ENCODE measurements at regions not wholly inside any gene's neighbourhood (a gene's known extent, or its start where the extent isn't known, plus 50 kb on each side); places are given as distances from the start of the nearest gene placed in this dataset.

DNA sequence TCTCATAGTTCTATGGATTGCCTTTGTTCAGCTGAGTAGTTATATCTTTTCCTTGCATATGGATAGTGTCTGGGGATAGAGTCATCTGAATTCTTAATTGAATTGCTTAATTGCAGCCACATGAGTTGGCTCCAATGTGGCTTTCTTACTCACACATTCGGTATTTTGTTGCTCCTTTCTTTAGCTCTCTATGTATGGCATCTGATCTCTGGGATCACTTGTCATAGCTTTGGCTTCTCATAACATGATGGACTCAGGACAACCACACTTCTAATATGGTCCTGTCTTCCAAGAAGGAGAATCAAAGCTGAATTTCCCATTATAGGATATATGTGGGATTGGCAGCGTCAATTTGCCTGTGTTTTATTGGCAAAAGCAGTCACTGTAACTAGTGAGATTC, 716.2 kb downstream of the NCAM2 start:
- ATAC-seq (no peak), FAIRE-seq (no peak), DNase-seq (ENCODE audit: low read depth in 1 of 2, low spot score in 1 of 2) (no peak)
- H3K4me2 ChIP-seq = no peak overlapping the region
- ChIA-PET POLR2A (no interaction called here), CTCF (no interaction called here)
- TF ChIP-seq POLR2AphosphoS2 (conservative IDR thresholded peaks at IDR 0.05; ENCODE audit: low read length) (no peak), SREBF2 (IDR thresholded peaks at IDR 0.05) (no peak), TP53 (CRISPR knock-in tag; IDR thresholded peaks at IDR 0.05) (no peak), ESRRA (IDR thresholded peaks at IDR 0.05; ENCODE audit: borderline replicate concordance, low read length) (no peak), KDM1A (IDR thresholded peaks at IDR 0.05; ENCODE audit: low read depth) (no peak), RNF2 (IDR thresholded peaks at IDR 0.05; ENCODE audit: borderline replicate concordance, low read depth) (no peak), FOXS1 (CRISPR knock-in tag; IDR thresholded peaks at IDR 0.05) (no peak), MYC (IDR thresholded peaks at IDR 0.05; ENCODE audit: borderline replicate concordance, low read length) (no peak), MAZ (IDR thresholded peaks at IDR 0.05; ENCODE audit: borderline replicate concordance, low read depth, low read length) (no peak), HEYL (CRISPR knock-in tag; IDR thresholded peaks at IDR 0.05) (no peak), ZC3H11A (IDR thresholded peaks at IDR 0.05) (no peak), EHF (CRISPR knock-in tag; IDR thresholded peaks at IDR 0.05) (no peak), RARB (CRISPR knock-in tag; IDR thresholded peaks at IDR 0.05) (no peak), NPAS2 (CRISPR knock-in tag; IDR thresholded peaks at IDR 0.05; ENCODE audit: borderline replicate concordance) (no peak), HOXA7 (CRISPR knock-in tag; IDR thresholded peaks at IDR 0.05) (no peak), EP300 (IDR thresholded peaks at IDR 0.05) (no peak)
- TF ChIP-seq, protein P1, sequence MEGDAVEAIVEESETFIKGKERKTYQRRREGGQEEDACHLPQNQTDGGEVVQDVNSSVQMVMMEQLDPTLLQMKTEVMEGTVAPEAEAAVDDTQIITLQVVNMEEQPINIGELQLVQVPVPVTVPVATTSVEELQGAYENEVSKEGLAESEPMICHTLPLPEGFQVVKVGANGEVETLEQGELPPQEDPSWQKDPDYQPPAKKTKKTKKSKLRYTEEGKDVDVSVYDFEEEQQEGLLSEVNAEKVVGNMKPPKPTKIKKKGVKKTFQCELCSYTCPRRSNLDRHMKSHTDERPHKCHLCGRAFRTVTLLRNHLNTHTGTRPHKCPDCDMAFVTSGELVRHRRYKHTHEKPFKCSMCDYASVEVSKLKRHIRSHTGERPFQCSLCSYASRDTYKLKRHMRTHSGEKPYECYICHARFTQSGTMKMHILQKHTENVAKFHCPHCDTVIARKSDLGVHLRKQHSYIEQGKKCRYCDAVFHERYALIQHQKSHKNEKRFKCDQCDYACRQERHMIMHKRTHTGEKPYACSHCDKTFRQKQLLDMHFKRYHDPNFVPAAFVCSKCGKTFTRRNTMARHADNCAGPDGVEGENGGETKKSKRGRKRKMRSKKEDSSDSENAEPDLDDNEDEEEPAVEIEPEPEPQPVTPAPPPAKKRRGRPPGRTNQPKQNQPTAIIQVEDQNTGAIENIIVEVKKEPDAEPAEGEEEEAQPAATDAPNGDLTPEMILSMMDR (IDR thresholded peaks at IDR 0.05) = no peak
- TF ChIP-seq, protein P2, sequence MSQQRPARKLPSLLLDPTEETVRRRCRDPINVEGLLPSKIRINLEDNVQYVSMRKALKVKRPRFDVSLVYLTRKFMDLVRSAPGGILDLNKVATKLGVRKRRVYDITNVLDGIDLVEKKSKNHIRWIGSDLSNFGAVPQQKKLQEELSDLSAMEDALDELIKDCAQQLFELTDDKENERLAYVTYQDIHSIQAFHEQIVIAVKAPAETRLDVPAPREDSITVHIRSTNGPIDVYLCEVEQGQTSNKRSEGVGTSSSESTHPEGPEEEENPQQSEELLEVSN (IDR thresholded peaks at IDR 0.05; ENCODE audit: borderline replicate concordance, low read depth) = no peak
- TF ChIP-seq, protein P3, sequence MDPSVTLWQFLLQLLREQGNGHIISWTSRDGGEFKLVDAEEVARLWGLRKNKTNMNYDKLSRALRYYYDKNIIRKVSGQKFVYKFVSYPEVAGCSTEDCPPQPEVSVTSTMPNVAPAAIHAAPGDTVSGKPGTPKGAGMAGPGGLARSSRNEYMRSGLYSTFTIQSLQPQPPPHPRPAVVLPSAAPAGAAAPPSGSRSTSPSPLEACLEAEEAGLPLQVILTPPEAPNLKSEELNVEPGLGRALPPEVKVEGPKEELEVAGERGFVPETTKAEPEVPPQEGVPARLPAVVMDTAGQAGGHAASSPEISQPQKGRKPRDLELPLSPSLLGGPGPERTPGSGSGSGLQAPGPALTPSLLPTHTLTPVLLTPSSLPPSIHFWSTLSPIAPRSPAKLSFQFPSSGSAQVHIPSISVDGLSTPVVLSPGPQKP (IDR thresholded peaks at IDR 0.05; ENCODE audit: low read depth, low read length) = no peak
- no peak overlapping the region for H3K4me3 ChIP-seq
- no peaks in the 10 kb centered on the region for H3K9me3 ChIP-seq
- H3K27ac ChIP-seq = no peak overlapping the region
- H3K4me1 ChIP-seq = no peaks in the 10 kb centered on the region
- WGBS (ENCODE audit: missing lambda C conversion rate) = 5% methylated on average over 2 of the region's 2 CpGs

DNA sequence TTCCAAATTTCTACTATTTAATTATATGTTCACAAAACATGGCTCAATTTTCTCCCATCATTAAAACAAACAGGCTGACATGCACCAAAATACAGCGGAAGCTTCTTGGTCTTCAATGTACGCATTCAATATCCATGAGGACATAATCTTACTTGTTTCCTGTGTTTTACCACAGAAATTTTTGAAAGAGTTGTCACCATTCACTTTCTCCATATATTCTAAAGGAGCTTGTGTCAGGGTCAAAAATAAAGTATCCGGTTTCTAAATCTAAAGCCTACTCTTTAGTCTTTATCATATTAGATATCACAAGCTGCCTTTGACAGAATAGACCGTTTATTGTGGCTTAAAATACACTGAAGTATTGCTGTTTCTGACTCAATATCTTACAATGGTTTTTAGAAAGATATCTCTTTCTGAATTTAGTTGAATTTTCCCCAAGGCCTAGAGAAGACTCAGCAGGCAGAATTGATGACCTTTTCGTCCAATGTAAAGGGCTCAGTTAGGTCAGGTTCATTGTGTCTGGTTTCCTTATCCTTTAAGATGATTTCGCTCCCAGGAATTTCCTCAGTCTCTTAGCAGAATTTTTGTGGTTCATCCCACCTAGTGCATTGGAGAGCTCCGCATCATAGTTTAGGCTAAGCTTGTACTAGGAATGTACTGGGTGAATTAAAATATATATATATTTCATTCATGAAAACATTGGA, 717.2 kb downstream of the NCAM2 start:
- TF ChIP-seq HDAC2 (IDR thresholded peaks at IDR 0.05) = no peak
- TF ChIP-seq, protein P1 (IDR thresholded peaks at IDR 0.05) = no peak
- no peak for TF ChIP-seq CHD2 (IDR thresholded peaks at IDR 0.05; ENCODE audit: low read length, partially characterized antibody)
- Histone ChIP-seq H3K4me1 (no peaks in the 10 kb centered on the region), H3K4me2 (no peak overlapping the region), H3K9me3 (no peaks in the 10 kb centered on the region), H3K4me3 (no peak overlapping the region), H3K27ac (no peak overlapping the region)
- no peak for ATAC-seq
- ChIA-PET CTCF (no interaction called here), POLR2A (no interaction called here)
- FAIRE-seq = no peak
- 22% methylated on average over 7 of the region's 7 CpGs for WGBS (ENCODE audit: missing lambda C conversion rate)
- DNase-seq (ENCODE audit: low read depth in 1 of 2, low spot score in 1 of 2) = no peak
